H9 (cell line): ENCODE measurements at regions not wholly inside any gene's neighbourhood (a gene's known extent, or its start where the extent isn't known, plus 50 kb on each side); places are given as distances from the start of the nearest gene placed in this dataset.
A peak's percentile ranks its signal among the peaks of the same experiment; 100 is the strongest.

Source experiments
- DNase-seq: peaks from one replicate; pipeline ENCODE4 v3.0.0-alpha.2; 2017
- H2AFZ ChIP-seq: one replicate; pipeline ENCODE4 v1.6.1; 2013; ENCODE audit warnings: mild to moderate bottlenecking, low read length, control low read depth, moderate library complexity
- H2AK5ac ChIP-seq: 2 replicates; pipeline ENCODE4 v1.6.1; 2013; ENCODE audit warnings: low read length, control low read depth, mixed read lengths; ENCODE audit not compliant: insufficient read length
- H2BK120ac ChIP-seq: one replicate; pipeline ENCODE4 v1.6.1; 2013; ENCODE audit warnings: low read depth, mild to moderate bottlenecking, low read length, control low read depth, inconsistent platforms; ENCODE audit not compliant: poor library complexity, severe bottlenecking
- H2BK12ac ChIP-seq: 2 replicates; pipeline ENCODE4 v1.6.1; 2013; ENCODE audit warnings: low read length, control low read depth, mixed read lengths, low read depth; ENCODE audit not compliant: insufficient read length
- H2BK15ac ChIP-seq: 2 replicates; pipeline ENCODE4 v1.6.1; 2013; ENCODE audit warnings: low read depth, low read length, control low read depth
- H2BK20ac ChIP-seq: one replicate; pipeline ENCODE4 v1.6.1; 2013; ENCODE audit warnings: low read depth, mild to moderate bottlenecking, low read length, control low read depth, inconsistent platforms; ENCODE audit not compliant: poor library complexity, severe bottlenecking
- H2BK5ac ChIP-seq: 2 replicates; pipeline ENCODE4 v1.6.1; 2013; ENCODE audit warnings: low read length, control low read depth, mixed read lengths; ENCODE audit not compliant: insufficient read length
- H3K14ac ChIP-seq: 2 replicates; pipeline ENCODE4 v1.6.1; 2013; ENCODE audit warnings: low read length, control low read depth; ENCODE audit not compliant: insufficient read depth
- H3K18ac ChIP-seq: 2 replicates; pipeline ENCODE4 v1.6.1; 2013; ENCODE audit warnings: low read depth, mild to moderate bottlenecking, mixed read lengths, low read length, control low read depth; ENCODE audit not compliant: insufficient read length
- H3K23ac ChIP-seq: 2 replicates; pipeline ENCODE4 v1.6.1; 2013; ENCODE audit warnings: low read length, control low read depth, mixed read lengths, low read depth; ENCODE audit not compliant: insufficient read length
- H3K23me2 ChIP-seq: 2 replicates; pipeline ENCODE4 v1.6.1; 2013; ENCODE audit warnings: low read depth, mild to moderate bottlenecking, mixed read lengths, low read length, control low read depth; ENCODE audit not compliant: insufficient read length, poor library complexity, severe bottlenecking
- H3K27ac ChIP-seq: 2 replicates; pipeline ENCODE4 v1.5.1; 2013; ENCODE audit warnings: low read length, control low read depth, mixed read lengths, low read depth; ENCODE audit not compliant: insufficient read length
- H3K27me3 ChIP-seq: 2 replicates; pipeline ENCODE4 v1.6.1; 2013; ENCODE audit warnings: low read length, control low read depth, inconsistent platforms; ENCODE audit not compliant: insufficient read depth
- H3K4ac ChIP-seq: 2 replicates; pipeline ENCODE4 v1.6.1; 2013; ENCODE audit warnings: low read depth, mild to moderate bottlenecking, control low read depth, inconsistent platforms, low read length, moderate library complexity
- H3K4me1 ChIP-seq: 2 replicates; pipeline ENCODE4 v1.6.1; 2013; ENCODE audit warnings: low read length, control low read depth, inconsistent platforms; ENCODE audit not compliant: insufficient read depth
- H3K4me2 ChIP-seq: 2 replicates; pipeline ENCODE4 v1.6.1; 2013; ENCODE audit warnings: low read length, control low read depth, mixed read lengths; ENCODE audit not compliant: insufficient read length, insufficient read depth
- H3K56ac ChIP-seq: 2 replicates; pipeline ENCODE4 v1.6.1; 2013; ENCODE audit warnings: low read depth, mild to moderate bottlenecking, mixed read lengths, low read length, control low read depth; ENCODE audit not compliant: insufficient read length
- H3K79me1 ChIP-seq: 2 replicates; pipeline ENCODE4 v1.6.1; 2013; ENCODE audit warnings: low read depth, mild to moderate bottlenecking, moderate library complexity, low read length, control low read depth, inconsistent platforms; ENCODE audit not compliant: insufficient read depth, poor library complexity, severe bottlenecking
- H3K79me2 ChIP-seq: 2 replicates; pipeline ENCODE4 v1.6.1; 2013; ENCODE audit warnings: low read length, control low read depth, inconsistent platforms; ENCODE audit not compliant: insufficient read depth
- H3K9ac ChIP-seq: 2 replicates; pipeline ENCODE4 v1.6.1; 2013; ENCODE audit warnings: low read length, control low read depth, mixed read lengths; ENCODE audit not compliant: insufficient read length; ENCODE audit errors: extremely low read depth
- H3K9me3 ChIP-seq: one replicate; pipeline ENCODE4 v1.6.1; 2013; ENCODE audit warnings: low read depth, low read length, inconsistent platforms; ENCODE audit not compliant: control insufficient read depth
- H3T11ph ChIP-seq: one replicate; pipeline ENCODE4 v1.6.1; 2013; ENCODE audit warnings: mild to moderate bottlenecking, low read length, control low read depth, inconsistent platforms
- H4K20me1 ChIP-seq: one replicate; pipeline ENCODE4 v1.6.1; 2013; ENCODE audit not compliant: control insufficient read depth, insufficient read length, insufficient read depth
- H4K5ac ChIP-seq: 2 replicates; pipeline ENCODE4 v1.6.1; 2013; ENCODE audit warnings: low read depth, mild to moderate bottlenecking, mixed read lengths, low read length, control low read depth; ENCODE audit not compliant: insufficient read length
- H4K8ac ChIP-seq: replicated peaks from 2 replicates; pipeline ENCODE4 v1.6.1; 2013; ENCODE audit warnings: low read length, control low read depth, mixed read lengths, low read depth; ENCODE audit not compliant: insufficient read length
- H4K91ac ChIP-seq: 2 replicates; pipeline ENCODE4 v1.6.1; 2013; ENCODE audit warnings: low read depth, mild to moderate bottlenecking, moderate library complexity, mixed read lengths, low read length, control low read depth; ENCODE audit not compliant: insufficient read length
- H3K27ac Mint-ChIP-seq, 3 experiments: 2 replicates in 2 of 3; 3 replicates in 1 of 3; pipeline ENCODE4 v1.8.0; 2020 to 2021; ENCODE audit warnings: mixed read lengths in 3 of 3, mild to moderate bottlenecking in 1 of 3, moderate library complexity in 1 of 3
- H3K27me3 Mint-ChIP-seq: 2 replicates; pipeline ENCODE4 v1.8.0; 2021; ENCODE audit warnings: low read depth, mild to moderate bottlenecking, moderate library complexity, mixed read lengths
- H3K36me3 Mint-ChIP-seq, 3 experiments: 2 replicates in 2 of 3; 3 replicates in 1 of 3; pipeline ENCODE4 v1.8.0; 2020 to 2021; ENCODE audit warnings: low read depth in 3 of 3, mixed read lengths in 3 of 3; ENCODE audit not compliant: insufficient read depth in 1 of 3
- H3K4me1 Mint-ChIP-seq, 2 experiments: 2 replicates each; pipeline ENCODE4 v1.8.0; 2020; ENCODE audit warnings: mixed read lengths in 2 of 2
- H3K4me3 Mint-ChIP-seq, 2 experiments: 2 replicates in 1 of 2; 3 replicates in 1 of 2; pipeline ENCODE4 v1.8.0; 2020 to 2021; ENCODE audit warnings: mild to moderate bottlenecking in 2 of 2, mixed read lengths in 2 of 2, moderate library complexity in 1 of 2
- H3K9me3 Mint-ChIP-seq, 2 experiments: 2 replicates in 1 of 2; 3 replicates in 1 of 2; pipeline ENCODE4 v1.8.0; 2020; ENCODE audit warnings: mild to moderate bottlenecking in 2 of 2, mixed read lengths in 2 of 2, moderate library complexity in 1 of 2
- CTCF ChIP-seq: fragments of 200-600 bp; sonication (generic); conservative IDR thresholded peaks from 3 replicates; pipeline ENCODE4 v1.8.0; 2021; ENCODE audit warnings: antibody characterized with exemption, mild to moderate bottlenecking
- WGBS: extraction: QIAGEN DNeasy Blood & Tissue Kit; methylation state at CpG from one replicate; pipeline ENCODE4 v1.1.7; 2013; ENCODE audit warnings: missing lambda C conversion rate, low lambda C conversion rate, mixed read lengths; ENCODE audit not compliant: insufficient read length; ENCODE audit errors: extremely low coverage; 5-methylcytosine and 5-hydroxymethylcytosine counted together

- Histone ChIP-seq H3K4me2 (no peak overlapping the region), H2BK120ac (no peak overlapping the region), H2AFZ (no peak overlapping the region), H3K79me1 (no peaks in the 10 kb centered on the region), H3T11ph (no peak overlapping the region), H3K79me2 (no peaks in the 10 kb centered on the region), H4K91ac (no peak overlapping the region), H3K14ac (no peak overlapping the region), H2BK15ac (no peak overlapping the region), H2AK5ac (no peak overlapping the region), H4K8ac (no peak overlapping the region), H3K18ac (no peak overlapping the region), H3K56ac (no peak overlapping the region), H3K27ac (no peak overlapping the region), H3K4ac (no peak overlapping the region), H3K9ac (no peak overlapping the region), H2BK5ac (no peak overlapping the region), H2BK12ac (no peak overlapping the region), H3K23me2 (no peaks in the 10 kb centered on the region), H3K9me3 (no peaks in the 10 kb centered on the region), H2BK20ac (no peak overlapping the region), H4K5ac (no peak overlapping the region), H3K27me3 (no peaks in the 10 kb centered on the region), H4K20me1 (no peaks in the 10 kb centered on the region), H3K4me1 (no peaks in the 10 kb centered on the region), H3K23ac (no peak overlapping the region)
- Mint-ChIP-seq H3K27me3 (no peaks in the 10 kb centered on the region), H3K4me3 (no peak overlapping the region), H3K36me3 (peaks cover 0 to 4% (median 0%) of the 10 kb centered on the region in 3 experiments; a peak in 2 of 7 replicates), H3K9me3 (peaks cover 0 to 3% of the 10 kb centered on the region in 2 experiments; a peak in 1 of 5 replicates), H3K4me1 (peaks cover 14 to 22% of the 10 kb centered on the region in 2 experiments), H3K27ac (peak overlapping the region in 1 of 3 experiments; percentile 57; a peak in 1 of 7 replicates)
- no CpG with 5 or more reads among the region's 1 CpG for WGBS
- TF ChIP-seq CTCF, result no peak
- no peak for DNase-seq
Observed at GRCh38 chr5:71905834-71906711, 187.0 kb downstream of the CARTPT start.
